HCT116 (cell line): ENCODE measurements at regions not wholly inside any gene's neighbourhood (a gene's known extent, or its start where the extent isn't known, plus 50 kb on each side); places are given as distances from the start of the nearest gene placed in this dataset.

Source experiments
- CTCF ChIP-seq, 3 experiments: fragments of 200-600 bp in 1 of 3; sonication (generic) in 1 of 3; IDR thresholded peaks in 2 of 3; conservative IDR thresholded peaks in 1 of 3; 2 replicates each; pipeline ENCODE4 v1.5.1; 2012 to 2017; ENCODE audit warnings: low read depth in 2 of 3, low read length in 2 of 3, antibody characterized with exemption in 1 of 3, borderline replicate concordance in 1 of 3, control low read depth in 1 of 3, mild to moderate bottlenecking in 1 of 3, mixed read lengths in 1 of 3, mixed run types in 1 of 3, moderate library complexity in 1 of 3; ENCODE audit not compliant: insufficient read depth in 1 of 3
- EGR1 ChIP-seq: IDR thresholded peaks from 2 replicates; pipeline ENCODE4 v1.6.1; 2012; ENCODE audit warnings: low read depth
- ELF1 ChIP-seq: IDR thresholded peaks from 2 replicates; pipeline ENCODE4 v1.6.1; 2012; ENCODE audit warnings: low read depth, borderline replicate concordance
- EZH2 ChIP-seq: fragments of 200-600 bp; sonication (generic); IDR thresholded peaks from 2 replicates; pipeline ENCODE4 v1.6.1; 2017; ENCODE audit warnings: antibody characterized with exemption, mixed run types
- EZH2phosphoT487 ChIP-seq: fragments of 200-600 bp; IDR thresholded peaks from 2 replicates; pipeline ENCODE4 v1.6.1; 2018; ENCODE audit warnings: antibody characterized with exemption, borderline replicate concordance
- POLR2A ChIP-seq: IDR thresholded peaks from 2 replicates; pipeline ENCODE4 v1.7.0; 2011; ENCODE audit warnings: borderline replicate concordance; ENCODE audit not compliant: insufficient read depth, insufficient read length; ENCODE audit errors: extremely low read depth
- POLR2AphosphoS5 ChIP-seq: IDR thresholded peaks from 2 replicates; pipeline ENCODE4 v1.6.1; 2011; ENCODE audit warnings: mild to moderate bottlenecking, low read depth, low read length, moderate library complexity
- TCF7L2 ChIP-seq: IDR thresholded peaks from 2 replicates; pipeline ENCODE4 v1.7.0; 2011; ENCODE audit warnings: borderline replicate concordance, inconsistent platforms; ENCODE audit not compliant: insufficient read depth, insufficient read length; ENCODE audit errors: extremely low read depth

- TF ChIP-seq CTCF (IDR thresholded peaks at IDR 0.05 in 2 of 3, conservative IDR thresholded peaks at IDR 0.05 in 1 of 3; ENCODE audit: borderline replicate concordance in 1 of 3, insufficient read depth in 1 of 3, low read depth in 2 of 3, low read length in 2 of 3) (no peak), EZH2phosphoT487 (no peak), POLR2A (no peak), POLR2AphosphoS5 (no peak), EZH2 (no peak), ELF1 (no peak), TCF7L2 (no peak), EGR1 (no peak)
Observed at GRCh38 chr17:70713694-70714093, 544.4 kb downstream of the KCNJ2 start.
